GM12865 (cell line): ENCODE measurements at regions not wholly inside any gene's neighbourhood (a gene's known extent, or its start where the extent isn't known, plus 50 kb on each side); places are given as distances from the start of the nearest gene placed in this dataset.

Source experiments
- DNase-seq: peaks from one replicate; pipeline ENCODE4 v3.0.0; 2010; ENCODE audit warnings: low read depth
- H3K4me3 ChIP-seq: 2 replicates; pipeline ENCODE4 v1.5.1; 2011; ENCODE audit warnings: mild to moderate bottlenecking, low read depth, low read length, control low read depth
- TF ChIP-seq, protein P1 (sequence below): IDR thresholded peaks from 2 replicates; pipeline ENCODE4 v1.5.1; 2011; ENCODE audit warnings: low read length, control low read depth, low read depth, inconsistent platforms; ENCODE audit not compliant: insufficient read depth; ENCODE audit errors: missing control alignments

DNA sequence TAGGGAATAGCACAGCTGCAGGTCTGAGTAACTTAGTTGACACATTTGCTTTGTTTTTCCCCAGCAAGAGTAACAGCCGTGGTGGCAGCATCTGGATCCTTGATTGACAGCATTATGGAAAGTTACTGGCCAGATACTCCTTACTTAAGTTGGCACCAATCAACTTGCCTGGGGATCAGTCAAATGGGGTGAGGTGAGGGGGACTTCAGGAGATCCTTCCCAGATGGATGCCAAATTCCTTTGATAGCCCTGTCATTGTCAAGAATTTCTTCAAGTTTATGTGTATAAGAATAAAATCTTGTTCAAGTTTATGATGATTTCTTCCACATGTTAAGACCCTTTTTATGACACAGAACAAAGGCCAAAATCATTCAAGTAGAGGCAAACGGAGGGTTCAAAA is 618.4 kb downstream of the SLC6A15 start:
- no peak overlapping the region for H3K4me3 ChIP-seq
- TF ChIP-seq, protein P1, sequence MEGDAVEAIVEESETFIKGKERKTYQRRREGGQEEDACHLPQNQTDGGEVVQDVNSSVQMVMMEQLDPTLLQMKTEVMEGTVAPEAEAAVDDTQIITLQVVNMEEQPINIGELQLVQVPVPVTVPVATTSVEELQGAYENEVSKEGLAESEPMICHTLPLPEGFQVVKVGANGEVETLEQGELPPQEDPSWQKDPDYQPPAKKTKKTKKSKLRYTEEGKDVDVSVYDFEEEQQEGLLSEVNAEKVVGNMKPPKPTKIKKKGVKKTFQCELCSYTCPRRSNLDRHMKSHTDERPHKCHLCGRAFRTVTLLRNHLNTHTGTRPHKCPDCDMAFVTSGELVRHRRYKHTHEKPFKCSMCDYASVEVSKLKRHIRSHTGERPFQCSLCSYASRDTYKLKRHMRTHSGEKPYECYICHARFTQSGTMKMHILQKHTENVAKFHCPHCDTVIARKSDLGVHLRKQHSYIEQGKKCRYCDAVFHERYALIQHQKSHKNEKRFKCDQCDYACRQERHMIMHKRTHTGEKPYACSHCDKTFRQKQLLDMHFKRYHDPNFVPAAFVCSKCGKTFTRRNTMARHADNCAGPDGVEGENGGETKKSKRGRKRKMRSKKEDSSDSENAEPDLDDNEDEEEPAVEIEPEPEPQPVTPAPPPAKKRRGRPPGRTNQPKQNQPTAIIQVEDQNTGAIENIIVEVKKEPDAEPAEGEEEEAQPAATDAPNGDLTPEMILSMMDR, result no peak
- no peak for DNase-seq

DNA sequence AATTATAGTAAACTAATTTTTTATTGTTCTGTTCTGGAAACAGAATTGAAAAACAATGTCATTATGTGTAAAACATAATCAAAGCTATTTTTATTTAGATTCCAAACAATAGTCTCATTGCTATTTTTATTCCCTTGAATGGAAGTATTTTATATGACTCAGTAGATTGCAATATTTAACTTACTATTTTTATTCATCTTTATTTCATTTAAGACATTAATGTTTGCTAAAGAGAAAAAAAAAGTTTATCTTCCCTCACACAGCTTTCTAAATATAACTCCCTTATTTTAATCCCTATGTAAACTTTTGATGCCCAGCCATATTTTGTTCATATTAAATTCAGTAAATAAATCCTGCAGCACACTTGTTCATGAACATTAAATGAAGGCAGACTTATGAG is 622.4 kb downstream of the SLC6A15 start:
- no peak overlapping the region for H3K4me3 ChIP-seq
- TF ChIP-seq, protein P1, result no peak
- DNase-seq, result no peak

DNA sequence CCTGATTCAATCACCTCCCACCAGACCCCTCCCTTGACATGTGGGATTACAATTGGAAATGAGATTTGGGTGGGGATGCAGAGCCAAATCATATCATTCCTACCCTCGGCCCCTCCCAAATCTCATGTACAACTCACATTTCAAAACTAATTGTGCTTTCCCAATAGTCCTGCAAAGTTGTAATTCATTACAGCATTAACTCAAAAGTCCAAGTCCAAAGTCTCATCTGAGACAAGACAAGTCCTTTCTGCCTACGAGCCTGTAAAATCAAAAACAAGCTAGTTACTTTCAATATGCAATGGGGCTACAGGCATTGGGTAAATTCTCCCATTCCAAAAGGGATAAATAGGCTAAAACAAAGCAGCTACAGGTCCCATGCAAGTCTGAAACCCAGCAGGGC is 634.6 kb downstream of the SLC6A15 start:
- TF ChIP-seq, protein P1, result no peak
- no peak overlapping the region for H3K4me3 ChIP-seq
- DNase-seq, result no peak

DNA sequence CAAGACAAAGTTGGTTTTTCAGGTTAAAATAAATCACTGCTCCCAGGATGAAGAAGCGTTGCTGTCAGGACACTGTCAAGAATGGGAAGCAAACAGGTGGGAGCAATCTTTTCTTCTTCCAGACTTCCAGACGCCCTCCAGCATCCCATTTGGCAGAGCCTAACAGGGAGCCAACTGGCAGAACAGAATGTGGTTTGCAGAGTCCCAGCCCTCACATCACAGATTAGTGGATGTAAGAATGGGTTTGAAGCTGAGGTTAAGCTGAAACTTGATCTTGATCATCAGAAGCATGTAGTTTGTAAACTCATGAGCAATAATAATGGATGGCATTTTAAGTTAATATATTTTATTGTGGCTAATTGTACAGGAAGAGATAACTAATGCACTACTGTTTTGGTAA is 636.4 kb downstream of the SLC6A15 start:
- no peak overlapping the region for H3K4me3 ChIP-seq
- TF ChIP-seq, protein P1, result no peak

DNA sequence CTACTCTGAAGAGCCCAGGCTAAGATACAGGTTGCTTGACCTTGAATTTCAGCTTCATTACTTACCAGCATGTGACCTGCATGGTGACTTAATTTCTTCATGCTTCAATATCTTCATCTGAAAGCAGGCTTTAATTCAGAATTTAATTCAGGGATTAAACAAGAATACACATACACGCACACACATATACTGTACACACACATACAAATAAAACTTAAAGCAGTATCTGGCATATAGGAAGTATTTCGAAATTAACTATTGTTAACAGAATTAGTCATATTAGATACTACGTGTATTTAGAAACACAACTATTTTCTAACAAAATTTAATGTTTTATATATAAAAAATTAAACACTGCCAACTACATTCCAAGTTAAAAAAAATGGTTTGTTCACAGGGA is 640.3 kb downstream of the SLC6A15 start:
- H3K4me3 ChIP-seq, result no peak overlapping the region
- DNase-seq, result no peak
- TF ChIP-seq, protein P1, result no peak

More for the DNA sequence above, 636.4 kb downstream of the SLC6A15 start:
- no peak for DNase-seq

DNA sequence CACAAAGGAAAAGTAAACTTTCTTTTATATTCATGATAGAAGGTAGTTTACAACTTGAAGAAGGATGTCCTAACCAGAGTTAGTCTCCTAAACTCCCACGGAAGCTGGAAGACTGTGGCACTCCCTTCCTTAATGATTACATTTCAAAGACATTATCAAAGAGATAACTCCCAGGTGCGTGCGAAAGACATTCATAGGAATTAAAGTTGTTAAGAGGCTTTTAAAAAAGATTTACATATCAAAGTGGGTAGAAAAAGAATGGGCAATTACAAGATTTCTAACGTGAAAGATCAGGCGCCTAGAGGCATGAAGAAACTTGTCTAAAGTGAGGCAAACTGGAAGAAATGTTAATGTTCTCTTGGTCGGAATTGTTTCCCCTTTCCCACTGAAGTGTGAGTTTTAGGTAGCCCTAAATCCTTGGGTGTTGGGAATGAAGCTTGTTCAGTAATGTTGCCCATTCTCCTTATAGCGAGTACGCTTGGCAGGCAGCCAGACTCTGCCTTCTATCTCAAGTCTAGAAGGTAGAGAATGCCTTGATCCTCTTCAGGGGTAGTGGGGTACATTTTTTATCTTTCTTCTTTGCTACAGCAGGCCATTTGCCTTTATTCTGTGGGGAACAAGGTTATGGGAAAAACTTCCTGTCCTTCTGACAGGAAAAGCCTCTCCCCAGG is 642.0 kb downstream of the SLC6A15 start:
- no peak overlapping the region for H3K4me3 ChIP-seq
- TF ChIP-seq, protein P1, result no peak
- DNase-seq, result no peak

DNA sequence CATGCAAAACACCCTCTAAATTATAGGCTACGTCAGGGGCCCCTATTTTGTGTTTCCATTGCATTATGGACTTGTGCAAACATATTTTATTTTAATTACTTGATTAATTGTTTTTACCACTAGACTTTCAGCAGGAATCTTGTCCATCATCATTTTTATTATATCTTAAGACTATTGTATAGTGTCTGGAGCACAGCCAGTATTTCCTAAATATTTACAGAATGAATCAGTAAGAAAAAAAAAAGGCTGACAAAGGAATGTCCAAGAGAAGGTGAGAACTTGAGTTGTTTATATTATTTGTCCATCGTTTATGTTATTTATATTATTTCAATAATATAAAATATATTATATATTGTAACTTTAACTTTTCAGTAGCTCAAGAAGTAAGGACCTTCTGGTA is 664.7 kb downstream of the SLC6A15 start:
- TF ChIP-seq, protein P1, result no peak

More for the DNA sequence above, 664.7 kb downstream of the SLC6A15 start:
- DNase-seq, result no peak
- no peak overlapping the region for H3K4me3 ChIP-seq
